ENCODE measurements at regions not wholly inside any gene's neighbourhood (a gene's known extent, or its start where the extent isn't known, plus 50 kb on each side); places are given as distances from the start of the nearest gene placed in this dataset.

DNA sequence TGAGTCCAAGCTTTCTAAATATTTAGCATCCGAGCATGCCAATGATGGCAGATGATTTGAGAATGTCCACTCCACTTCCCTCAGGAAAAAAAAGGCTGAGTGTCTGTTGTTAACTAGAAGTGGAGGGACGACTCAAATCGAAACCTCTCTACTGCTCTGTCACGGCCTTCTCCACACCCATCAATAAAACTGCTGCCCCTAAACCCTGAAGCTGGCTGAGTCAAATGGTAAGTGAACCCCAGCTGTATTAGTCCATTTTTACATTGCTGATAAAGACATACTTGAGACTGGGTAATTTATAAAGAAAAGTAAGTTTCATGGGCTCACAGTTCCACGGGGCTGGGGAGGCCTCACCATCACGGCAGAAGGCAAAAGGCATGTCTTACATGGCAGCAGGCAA is 707.0 kb downstream of the QKI start:
- Histone ChIP-seq H3K27me3 (ENCODE audit: control insufficient read depth, insufficient read depth, low read length) (no peaks in the 10 kb centered on the region), H3K4me2 (ENCODE audit: low read depth, low read length) (no peak overlapping the region), H2AFZ (replicated peaks; ENCODE audit: low read length, poor library complexity) (no peak overlapping the region), H4K8ac (ENCODE audit: low read depth in 2 of 2, low read length in 2 of 2) (no peak overlapping the region), H3K56ac (ENCODE audit: extremely low read depth, insufficient read depth, low read length) (no peak overlapping the region), H3K36me3 (ENCODE audit: control insufficient read depth, insufficient read depth, low read length) (no peaks in the 10 kb centered on the region), H2BK20ac (ENCODE audit: low read depth, low read length) (no peak overlapping the region), H3K23ac (ENCODE audit: low read depth, low read length) (no peak overlapping the region), H3K14ac (replicated peaks; ENCODE audit: low read depth, low read length) (no peak overlapping the region), H3K9me1 (ENCODE audit: insufficient read depth, low read length) (no peaks in the 10 kb centered on the region), H2BK120ac (ENCODE audit: low read depth, low read length) (no peak overlapping the region), H3K9ac (ENCODE audit: low read depth, low read length) (no peak overlapping the region), H3K4me3 (ENCODE audit: insufficient read depth, low read depth, low read length) (no peak overlapping the region), H2BK15ac (ENCODE audit: low read depth, low read length) (no peak overlapping the region), H2AK5ac (ENCODE audit: low read depth, low read length) (no peak overlapping the region), H2BK5ac (ENCODE audit: low read depth, low read length, poor library complexity, severe bottlenecking) (no peak overlapping the region), H3K79me1 (ENCODE audit: low read depth in 1 of 2, low read length in 2 of 2) (no peaks in the 10 kb centered on the region), H2AK9ac (replicated peaks; ENCODE audit: low read depth, low read length, poor library complexity) (no peak overlapping the region), H3K4me1 (ENCODE audit: control insufficient read depth, insufficient read depth, low read length) (no peaks in the 10 kb centered on the region), H4K5ac (ENCODE audit: low read depth, low read length) (no peak overlapping the region), H4K20me1 (ENCODE audit: insufficient read depth, low read length) (no peaks in the 10 kb centered on the region), H4K91ac (ENCODE audit: insufficient read depth, low read depth, low read length) (no peak overlapping the region), H3K9me3 (ENCODE audit: control insufficient read depth, insufficient read depth, low read length) (peaks cover 29% of the 10 kb centered on the region), H3K27ac (ENCODE audit: insufficient read depth, low read length) (no peak overlapping the region), H3K18ac (ENCODE audit: low read depth, low read length) (no peak overlapping the region), H3K4ac (ENCODE audit: low read depth, low read length) (no peak overlapping the region)
- TF ChIP-seq, protein P1, sequence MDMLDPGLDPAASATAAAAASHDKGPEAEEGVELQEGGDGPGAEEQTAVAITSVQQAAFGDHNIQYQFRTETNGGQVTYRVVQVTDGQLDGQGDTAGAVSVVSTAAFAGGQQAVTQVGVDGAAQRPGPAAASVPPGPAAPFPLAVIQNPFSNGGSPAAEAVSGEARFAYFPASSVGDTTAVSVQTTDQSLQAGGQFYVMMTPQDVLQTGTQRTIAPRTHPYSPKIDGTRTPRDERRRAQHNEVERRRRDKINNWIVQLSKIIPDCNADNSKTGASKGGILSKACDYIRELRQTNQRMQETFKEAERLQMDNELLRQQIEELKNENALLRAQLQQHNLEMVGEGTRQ (IDR thresholded peaks at IDR 0.05; ENCODE audit: low read depth, low read length) = no peak
- TF ChIP-seq MAFK (IDR thresholded peaks at IDR 0.05; ENCODE audit: low read depth, low read length) (no peak), BHLHE40 (IDR thresholded peaks at IDR 0.05; ENCODE audit: low read depth, low read length) (no peak), SMC3 (IDR thresholded peaks at IDR 0.05; ENCODE audit: low read depth, low read length) (no peak), RCOR1 (IDR thresholded peaks at IDR 0.05; ENCODE audit: insufficient replicate concordance, low read length) (no peak), MAZ (IDR thresholded peaks at IDR 0.05; ENCODE audit: borderline replicate concordance, low read depth, low read length) (no peak), RFX5 (IDR thresholded peaks at IDR 0.05; ENCODE audit: low read depth, low read length) (no peak), CEBPB (IDR thresholded peaks at IDR 0.05; ENCODE audit: low read depth, low read length) (no peak), RAD21 (IDR thresholded peaks at IDR 0.05; ENCODE audit: low read length) (no peak)
- TF ChIP-seq, protein P2, sequence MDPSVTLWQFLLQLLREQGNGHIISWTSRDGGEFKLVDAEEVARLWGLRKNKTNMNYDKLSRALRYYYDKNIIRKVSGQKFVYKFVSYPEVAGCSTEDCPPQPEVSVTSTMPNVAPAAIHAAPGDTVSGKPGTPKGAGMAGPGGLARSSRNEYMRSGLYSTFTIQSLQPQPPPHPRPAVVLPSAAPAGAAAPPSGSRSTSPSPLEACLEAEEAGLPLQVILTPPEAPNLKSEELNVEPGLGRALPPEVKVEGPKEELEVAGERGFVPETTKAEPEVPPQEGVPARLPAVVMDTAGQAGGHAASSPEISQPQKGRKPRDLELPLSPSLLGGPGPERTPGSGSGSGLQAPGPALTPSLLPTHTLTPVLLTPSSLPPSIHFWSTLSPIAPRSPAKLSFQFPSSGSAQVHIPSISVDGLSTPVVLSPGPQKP (IDR thresholded peaks at IDR 0.05; ENCODE audit: borderline replicate concordance, low read depth, low read length) = no peak
- DNase-seq (no peak), ATAC-seq (ENCODE audit: low read depth) (no peak)
- in situ Hi-C loops (cut with MboI; ENCODE audit: low sequenced_read_pairs) (no loop called here), dilution Hi-C loops (cut with HindIII; ENCODE audit: low sequenced_read_pairs, unreplicated experiment) (no loop called here), intact Hi-C loops (cut with micrococcal nuclease) (no loop called here)
- ChIA-PET CTCF (no interaction called here), POLR2A (ENCODE audit: unreplicated experiment) (no interaction called here)
- no CpG with 5 or more reads among the region's 6 CpGs for WGBS, 2 experiments (ENCODE audit: extremely low coverage in 2 of 2, insufficient read length in 1 of 2)
- BruUV-seq (replicated peaks) = no TSS peak

All from IMR-90 (cell line).